HEK293 (cell line): ENCODE measurements at regions not wholly inside any gene's neighbourhood (a gene's known extent, or its start where the extent isn't known, plus 50 kb on each side); places are given as distances from the start of the nearest gene placed in this dataset.

ENCODE experiments used
- CTCF ChIA-PET: fragments of 350-600 bp; formaldehyde crosslinking; extraction: SDS; loops from one replicate; lab custom pipeline; 2021; ENCODE audit warnings: antibody characterized with exemption; lab: Yijun Ruan, JAX
- POLR2A ChIA-PET: fragments of 300-600 bp; formaldehyde crosslinking; extraction: SDS; loops from one replicate; lab custom pipeline; 2020; ENCODE audit warnings: antibody characterized with exemption, inconsistent platforms; lab: Yijun Ruan, JAX
- H3K27ac ChIP-seq: fragments of 200-500 bp; sonication (Bioruptor generic); 2 replicates; pipeline ENCODE4 v1.5.1; 2014; ENCODE audit warnings: low read depth, low read length, control low read depth, inconsistent platforms; ENCODE audit errors: extremely low read depth
- H3K36me3 ChIP-seq, 2 experiments: fragments of 200-500 bp in 1 of 2; sonication (Bioruptor generic) in 1 of 2; 1 replicate in 1 of 2; 2 replicates in 1 of 2; pipeline ENCODE4 v1.5.1; 2014 to 2017; ENCODE audit warnings: inconsistent platforms in 2 of 2, low read length in 2 of 2; ENCODE audit not compliant: control insufficient read depth in 2 of 2, insufficient read depth in 1 of 2
- H3K4me1 ChIP-seq: fragments of 200-500 bp; sonication (Bioruptor generic); 2 replicates; pipeline ENCODE4 v1.5.1; 2014; ENCODE audit warnings: mild to moderate bottlenecking, low read length, inconsistent platforms; ENCODE audit not compliant: control insufficient read depth, insufficient read depth
- H3K4me3 ChIP-seq: 2 replicates; pipeline ENCODE4 v1.5.1; 2011; ENCODE audit warnings: low read depth, mild to moderate bottlenecking, control low read depth, low read length, moderate library complexity
- H3K9me3 ChIP-seq: fragments of 200-500 bp; sonication (Bioruptor generic); 2 replicates; pipeline ENCODE4 v1.5.1; 2014; ENCODE audit warnings: low read depth, low read length, inconsistent platforms; ENCODE audit not compliant: control insufficient read depth, insufficient read depth
- AEBP2 ChIP-seq: fragments of 450-650 bp; formaldehyde crosslinking; IDR thresholded peaks from 2 replicates; pipeline ENCODE4 v1.5.1; 2016; ENCODE audit warnings: missing biosample characterization, missing genetic modification characterization, borderline replicate concordance
- GLIS2 ChIP-seq: fragments of 450-650 bp; formaldehyde crosslinking; IDR thresholded peaks from 2 replicates; pipeline ENCODE4 v1.5.1; 2016; ENCODE audit warnings: missing biosample characterization, missing genetic modification characterization
- KLF16 ChIP-seq: fragments of 450-650 bp; formaldehyde crosslinking; IDR thresholded peaks from 2 replicates; pipeline ENCODE4 v1.5.1; 2017; ENCODE audit warnings: missing biosample characterization, missing genetic modification characterization
- OSR2 ChIP-seq: fragments of 450-650 bp; formaldehyde crosslinking; IDR thresholded peaks from 2 replicates; pipeline ENCODE4 v1.5.1; 2016; ENCODE audit warnings: missing biosample characterization, missing genetic modification characterization
- SETDB1 ChIP-seq: IDR thresholded peaks from one replicate; pipeline ENCODE4 v1.6.1; 2017; ENCODE audit warnings: mild to moderate bottlenecking, low read length, moderate library complexity, mixed read lengths; ENCODE audit not compliant: insufficient read length
- SP2 ChIP-seq: fragments of 450-650 bp; formaldehyde crosslinking; IDR thresholded peaks from 2 replicates; pipeline ENCODE4 v1.5.1; 2016; ENCODE audit warnings: missing biosample characterization, missing genetic modification characterization
- TRIM28 ChIP-seq: IDR thresholded peaks from 2 replicates; pipeline ENCODE4 v1.6.1; 2011; ENCODE audit warnings: low read length, control low read depth, borderline replicate concordance
- YY2 ChIP-seq: fragments of 450-650 bp; formaldehyde crosslinking; IDR thresholded peaks from 2 replicates; pipeline ENCODE4 v1.5.1; 2016; ENCODE audit warnings: missing biosample characterization, missing genetic modification characterization
- ZNF146 ChIP-seq: fragments of 450-650 bp; formaldehyde crosslinking; IDR thresholded peaks from 2 replicates; pipeline ENCODE4 v1.5.1; 2016; ENCODE audit warnings: missing biosample characterization, missing genetic modification characterization
- ZNF174 ChIP-seq: fragments of 450-650 bp; formaldehyde crosslinking; IDR thresholded peaks from 2 replicates; pipeline ENCODE4 v1.5.0; 2017; ENCODE audit warnings: missing biosample characterization, mild to moderate bottlenecking, missing genetic modification characterization
- ZNF404 ChIP-seq: fragments of 450-650 bp; formaldehyde crosslinking; IDR thresholded peaks from 2 replicates; pipeline ENCODE4 v1.5.1; 2017; ENCODE audit warnings: missing biosample characterization, missing genetic modification characterization
- ZNF423 ChIP-seq: fragments of 450-650 bp; formaldehyde crosslinking; IDR thresholded peaks from 2 replicates; pipeline ENCODE4 v1.5.1; 2016; ENCODE audit warnings: missing biosample characterization, missing genetic modification characterization
- ZNF518A ChIP-seq: fragments of 450-650 bp; formaldehyde crosslinking; conservative IDR thresholded peaks from 2 replicates; pipeline ENCODE4 v1.5.1; 2016; ENCODE audit warnings: low read depth, missing biosample characterization, missing genetic modification characterization
- ZNF596 ChIP-seq: fragments of 450-650 bp; IDR thresholded peaks from 2 replicates; pipeline ENCODE4 v1.5.0; 2018; ENCODE audit warnings: missing biosample characterization, mild to moderate bottlenecking, missing genetic modification characterization, moderate library complexity
- ZNF654 ChIP-seq: fragments of 450-650 bp; formaldehyde crosslinking; IDR thresholded peaks from 2 replicates; pipeline ENCODE4 v1.5.1; 2016; ENCODE audit warnings: low read depth, missing biosample characterization, missing genetic modification characterization
- ZXDB ChIP-seq: fragments of 450-650 bp; formaldehyde crosslinking; IDR thresholded peaks from 2 replicates; pipeline ENCODE4 v1.5.1; 2016; ENCODE audit warnings: missing biosample characterization, missing genetic modification characterization

- CTCF ChIA-PET: interaction anchor here (0.9 to 1.1 kb wide), 2 partner anchors 22 to 701 kb away, joined by 5 read pairs; no protein-coding TSS in a partner anchor
- no peak for TF ChIP-seq AEBP2
- TF ChIP-seq ZNF518A: no peak
- no peak for TF ChIP-seq OSR2 (tag by site-specific recombination)
- H3K27ac ChIP-seq: no peak overlapping the region
- no peaks in the 10 kb centered on the region for H3K9me3 ChIP-seq
- H3K36me3 ChIP-seq: no peaks in the 10 kb centered on the region
- POLR2A ChIA-PET: no interaction called here
- no peaks in the 10 kb centered on the region for H3K4me1 ChIP-seq
- no peak overlapping the region for H3K4me3 ChIP-seq
Observed at GRCh38 chr3:81242871-81243270, 518.6 kb downstream of the GBE1 start.

- no peaks in the 10 kb centered on the region for H3K4me1 ChIP-seq
- H3K36me3 ChIP-seq: no peaks in the 10 kb centered on the region
- CTCF ChIA-PET: no interaction called here
- no peak overlapping the region for H3K4me3 ChIP-seq
- no peaks in the 10 kb centered on the region for H3K9me3 ChIP-seq
- TF ChIP-seq ZNF146 (tag by site-specific recombination) (no peak), TRIM28 (no peak), SETDB1 (no peak), GLIS2 (no peak), ZNF174 (tag by site-specific recombination) (no peak), SP2 (tag by site-specific recombination) (no peak), KLF16 (tag by site-specific recombination) (no peak), ZNF596 (no peak), ZXDB (tag by site-specific recombination) (no peak), ZNF404 (no peak), YY2 (tag by site-specific recombination) (no peak)
- no peak overlapping the region for H3K27ac ChIP-seq
- POLR2A ChIA-PET: no interaction called here
Observed at GRCh38 chr3:81237181-81237580, 524.3 kb downstream of the GBE1 start.

GRCh38 chr3:81218023-81218422, 543.4 kb downstream of the GBE1 start:
- Histone ChIP-seq H3K4me3 (no peak overlapping the region), H3K4me1 (no peaks in the 10 kb centered on the region), H3K36me3 (no peaks in the 10 kb centered on the region), H3K9me3 (no peaks in the 10 kb centered on the region), H3K27ac (no peak overlapping the region)
- TF ChIP-seq ZNF423 (tag by site-specific recombination) (no peak), ZNF654 (tag by site-specific recombination) (peak; percentile 30)
- POLR2A ChIA-PET: no interaction called here
- CTCF ChIA-PET: no interaction called here
